Stomach (tissue), 8 donors: ENCODE measurements at regions not wholly inside any gene's neighbourhood (a gene's known extent, or its start where the extent isn't known, plus 50 kb on each side); places are given as distances from the start of the nearest gene placed in this dataset.

Experiments used
- DNase-seq, 2 donors: peaks; one replicate each; pipeline versions ENCODE4 v3.0.0 to v3.0.0-alpha.2; 2013 to 2019
- H3K27ac ChIP-seq, 5 donors: fragments of 200-600 bp in 4 of 5; sonication (generic) in 4 of 5; one replicate each; pipeline ENCODE4 v1.5.1; 2013 to 2019; ENCODE audit warnings: mild to moderate bottlenecking in 1 of 5, moderate library complexity in 1 of 5
- H3K27me3 ChIP-seq, 3 donors: fragments of 200-600 bp; sonication (generic); one replicate each; pipeline ENCODE4 v1.5.1; 2017 to 2019; ENCODE audit warnings: mixed run types in 1 of 3
- H3K36me3 ChIP-seq, 4 donors: fragments of 200-600 bp; sonication (generic); 1 replicate in 3 of 4; 2 replicates in 1 of 4; pipeline ENCODE4 v1.5.1; 2016 to 2019
- H3K4me1 ChIP-seq, 4 donors: fragments of 200-600 bp; sonication (generic); one replicate each; pipeline ENCODE4 v1.5.1; 2016 to 2019
- H3K4me3 ChIP-seq, 4 donors: fragments of 200-600 bp; sonication (generic) in 3 of 4; one replicate each; pipeline ENCODE4 v1.5.1; 2016 to 2019; ENCODE audit warnings: mild to moderate bottlenecking in 1 of 4
- H3K9me3 ChIP-seq, 4 donors: fragments of 200-600 bp; sonication (generic); one replicate each; pipeline ENCODE4 v1.5.1; 2016 to 2019
- EP300 ChIP-seq: sonication (generic); formaldehyde crosslinking; IDR thresholded peaks from one replicate; pipeline ENCODE4 v1.6.1; 2017; ENCODE audit warnings: antibody characterized with exemption
- POLR2A ChIP-seq, 4 donors: fragments of 450-650 bp; IDR thresholded peaks; one replicate each; pipeline ENCODE4 v1.6.1; 2016; ENCODE audit warnings: antibody characterized with exemption in 4 of 4, control low read depth in 2 of 4, mild to moderate bottlenecking in 1 of 4, moderate library complexity in 1 of 4
- POLR2AphosphoS5 ChIP-seq, 3 donors: sonication (generic); formaldehyde crosslinking; IDR thresholded peaks; one replicate each; pipeline ENCODE4 v1.6.1; 2016; ENCODE audit warnings: antibody characterized with exemption in 3 of 3
- WGBS, 5 donors: extraction: QIAGEN DNeasy Blood & Tissue Kit in 3 of 5; methylation state at CpG; one replicate each; pipeline versions ENCODE4 v1.1.5 to v1.1.7; 2013 to 2018; 5-methylcytosine and 5-hydroxymethylcytosine counted together
- intact Hi-C: fragments of 100-400 bp; cut with DNase I; formaldehyde crosslinking; loops from one replicate; pipeline ENCODE4 v1.15.1; 2023; ENCODE audit warnings: low total_unique reads
- TF ChIP-seq, protein P1 (sequence below), 7 experiments: fragments of 450-650 bp in 4 of 7; fragments of 200-600 bp in 3 of 7; sonication (generic) in 3 of 7; IDR thresholded peaks; one replicate each; pipeline ENCODE4 v1.5.1; 2016 to 2019; ENCODE audit warnings: antibody characterized with exemption in 7 of 7, control low read depth in 2 of 7, mild to moderate bottlenecking in 1 of 7
- donor health status: healthy with polysubstance abuse.
- donor health status: Bipolar disorder and iron deficiency.
- donor health status: healthy.

DNA sequence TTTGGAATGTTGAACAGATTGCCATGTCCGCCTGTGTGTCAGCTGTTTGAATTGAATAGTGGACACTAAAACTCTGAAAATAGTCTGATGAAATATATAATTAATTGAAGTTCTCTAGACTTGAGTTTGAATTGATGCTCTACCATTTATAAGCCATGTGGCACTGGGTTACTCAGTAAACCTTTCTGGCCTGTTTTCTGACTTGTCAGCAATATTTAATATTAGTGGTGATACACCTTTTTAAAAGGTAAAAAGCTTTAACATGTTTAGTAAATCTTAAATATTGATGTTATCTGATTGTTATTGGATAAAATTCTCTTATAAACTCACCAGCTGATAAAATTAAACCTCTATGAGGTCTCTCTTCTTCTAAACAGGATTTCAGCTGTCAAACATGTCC is 695.4 kb upstream of the HS3ST1 start:
- Histone ChIP-seq H3K27me3 (no peaks in the 10 kb centered on the region), H3K4me3 (no peak overlapping the region), H3K4me1 (no peaks in the 10 kb centered on the region), H3K27ac (no peak overlapping the region), H3K36me3 (no peaks in the 10 kb centered on the region), H3K9me3 (peaks cover 0 to 3% (median 0%) of the 10 kb centered on the region in 4 donors)
- TF ChIP-seq, protein P1, sequence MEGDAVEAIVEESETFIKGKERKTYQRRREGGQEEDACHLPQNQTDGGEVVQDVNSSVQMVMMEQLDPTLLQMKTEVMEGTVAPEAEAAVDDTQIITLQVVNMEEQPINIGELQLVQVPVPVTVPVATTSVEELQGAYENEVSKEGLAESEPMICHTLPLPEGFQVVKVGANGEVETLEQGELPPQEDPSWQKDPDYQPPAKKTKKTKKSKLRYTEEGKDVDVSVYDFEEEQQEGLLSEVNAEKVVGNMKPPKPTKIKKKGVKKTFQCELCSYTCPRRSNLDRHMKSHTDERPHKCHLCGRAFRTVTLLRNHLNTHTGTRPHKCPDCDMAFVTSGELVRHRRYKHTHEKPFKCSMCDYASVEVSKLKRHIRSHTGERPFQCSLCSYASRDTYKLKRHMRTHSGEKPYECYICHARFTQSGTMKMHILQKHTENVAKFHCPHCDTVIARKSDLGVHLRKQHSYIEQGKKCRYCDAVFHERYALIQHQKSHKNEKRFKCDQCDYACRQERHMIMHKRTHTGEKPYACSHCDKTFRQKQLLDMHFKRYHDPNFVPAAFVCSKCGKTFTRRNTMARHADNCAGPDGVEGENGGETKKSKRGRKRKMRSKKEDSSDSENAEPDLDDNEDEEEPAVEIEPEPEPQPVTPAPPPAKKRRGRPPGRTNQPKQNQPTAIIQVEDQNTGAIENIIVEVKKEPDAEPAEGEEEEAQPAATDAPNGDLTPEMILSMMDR (IDR thresholded peaks at IDR 0.05), result no peak
- TF ChIP-seq POLR2AphosphoS5 (IDR thresholded peaks at IDR 0.05) (no peak), POLR2A (IDR thresholded peaks at IDR 0.05) (no peak), EP300 (no peak)
- 75 to 91% (median 80%) methylated on average over 1 of the region's 1 CpG for WGBS, 5 donors
- no peak for DNase-seq
- intact Hi-C loops, result no loop called here

DNA sequence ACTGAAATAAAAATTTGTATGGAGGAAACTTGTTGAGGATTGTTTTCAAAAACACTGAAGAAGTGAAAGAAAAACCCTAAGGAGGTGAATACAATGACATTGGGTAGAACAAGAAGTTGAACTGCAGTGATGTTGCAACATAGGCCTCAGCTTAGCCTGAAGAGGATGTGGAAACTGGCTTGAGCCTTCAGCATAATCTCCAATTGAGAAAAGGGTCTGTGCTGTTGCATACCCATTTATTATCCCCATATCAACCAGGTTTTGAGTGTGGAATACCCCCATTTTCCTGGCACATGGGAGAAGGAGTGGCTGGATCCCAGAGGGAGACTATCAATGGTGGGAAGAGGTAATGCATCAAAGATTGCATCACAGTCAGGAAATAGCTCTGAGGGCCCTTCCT is 695.0 kb upstream of the HS3ST1 start:
- TF ChIP-seq, protein P1 (IDR thresholded peaks at IDR 0.05), result no peak
- TF ChIP-seq POLR2A (IDR thresholded peaks at IDR 0.05) (no peak), POLR2AphosphoS5 (IDR thresholded peaks at IDR 0.05) (no peak), EP300 (no peak)
- intact Hi-C loops, result no loop called here
- no peak overlapping the region for H3K27ac ChIP-seq
- H3K36me3 ChIP-seq, result no peaks in the 10 kb centered on the region
- H3K4me3 ChIP-seq, result no peak overlapping the region
- H3K4me1 ChIP-seq, result no peaks in the 10 kb centered on the region
- no peaks in the 10 kb centered on the region for H3K27me3 ChIP-seq
- H3K9me3 ChIP-seq, result no peaks in the 10 kb centered on the region
- no peak for DNase-seq

DNA sequence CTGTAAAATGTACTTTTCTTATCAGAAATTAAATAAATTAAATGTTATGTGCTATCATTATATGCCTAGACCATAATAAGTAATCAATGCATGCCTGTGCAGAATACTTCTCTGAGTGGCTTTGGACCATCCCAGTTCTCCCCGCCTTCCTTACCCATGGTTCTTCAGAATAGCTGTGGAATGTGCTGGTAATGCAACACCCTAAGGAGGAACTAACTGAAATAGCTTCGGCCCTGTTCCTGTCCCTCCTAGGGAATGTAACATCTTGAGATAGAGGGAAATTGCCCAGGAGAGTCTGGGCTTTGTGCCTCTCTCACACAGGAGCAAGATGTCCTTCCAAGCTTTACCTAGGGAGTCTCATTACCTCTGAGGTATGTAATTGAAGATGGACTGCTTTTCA is 693.6 kb upstream of the HS3ST1 start:
- TF ChIP-seq EP300 (no peak), POLR2AphosphoS5 (IDR thresholded peaks at IDR 0.05) (no peak), POLR2A (IDR thresholded peaks at IDR 0.05) (no peak)
- TF ChIP-seq, protein P1 (IDR thresholded peaks at IDR 0.05), result no peak
- 56 to 83% (median 74%) methylated on average over 2 of the region's 2 CpGs for WGBS, 5 donors
- Histone ChIP-seq H3K9me3 (no peaks in the 10 kb centered on the region), H3K27me3 (no peaks in the 10 kb centered on the region), H3K4me3 (no peak overlapping the region), H3K4me1 (no peaks in the 10 kb centered on the region), H3K36me3 (no peaks in the 10 kb centered on the region), H3K27ac (no peak overlapping the region)
- intact Hi-C loops, result no loop called here
- DNase-seq, result no peak

DNA sequence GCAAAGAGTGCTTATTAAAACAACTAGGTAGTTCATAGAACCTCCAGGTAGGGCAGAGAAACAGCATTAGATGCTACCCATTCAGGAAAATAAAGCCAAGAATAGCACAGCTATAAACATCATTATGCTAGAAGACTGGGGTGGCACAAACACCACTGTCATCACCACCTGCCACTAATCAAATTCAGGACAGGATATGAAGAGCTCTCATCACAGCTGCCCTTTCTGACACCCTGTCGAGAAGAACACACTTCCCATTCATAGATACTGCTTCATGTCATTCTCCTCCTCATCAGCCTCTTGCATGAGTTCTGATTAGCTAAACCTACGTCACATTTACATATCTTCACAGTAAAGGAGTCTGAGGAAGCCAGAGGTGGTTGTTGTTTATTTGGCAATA is 692.3 kb upstream of the HS3ST1 start:
- WGBS, 5 donors, result 36 to 59% (median 58%) methylated on average over 2 of the region's 2 CpGs
- no peak for TF ChIP-seq EP300
- TF ChIP-seq, protein P1 (IDR thresholded peaks at IDR 0.05), result no peak
- no peak for TF ChIP-seq POLR2A (IDR thresholded peaks at IDR 0.05)
- TF ChIP-seq POLR2AphosphoS5 (IDR thresholded peaks at IDR 0.05), result no peak

More for the DNA sequence above, 692.3 kb upstream of the HS3ST1 start:
- intact Hi-C loops, result no loop called here
- no peak for DNase-seq
- Histone ChIP-seq H3K4me1 (no peaks in the 10 kb centered on the region), H3K36me3 (no peaks in the 10 kb centered on the region), H3K9me3 (peaks cover 0 to 7% (median 2%) of the 10 kb centered on the region in 4 donors), H3K27me3 (no peaks in the 10 kb centered on the region), H3K27ac (no peak overlapping the region), H3K4me3 (no peak overlapping the region)
